Endothelial cell of umbilical vein (primary cell): ENCODE measurements at regions not wholly inside any gene's neighbourhood (a gene's known extent, or its start where the extent isn't known, plus 50 kb on each side); places are given as distances from the start of the nearest gene placed in this dataset.

Experiments used
- BruUV-seq: library from RNA; stranded (reverse); fragments of 400-500 nt; replicated peaks from 2 replicates; lab custom pipeline; 2021; lab: Mats Ljungman, UMichigan
- CTCF ChIA-PET: fragments of 300-600, 350-600 bp; sonication (Branson Sonifier 250); formaldehyde crosslinking; loops from one replicate; lab custom pipeline; 2021; ENCODE audit warnings: antibody characterized with exemption, inconsistent platforms; lab: Charles Lee
- POLR2A ChIA-PET: fragments of 300-600, 350-600 bp; sonication (Branson Sonifier 250); formaldehyde crosslinking; loops from one replicate; lab custom pipeline; 2021; ENCODE audit warnings: antibody characterized with exemption, inconsistent platforms; lab: Charles Lee
- DNase-seq: peaks from one replicate; pipeline ENCODE4 v3.0.0-alpha.2; 2011; ENCODE audit warnings: low read depth, low spot score
- FAIRE-seq: peaks from 2 replicates; lab custom pipeline; 2011; peaks lifted over from hg19 to GRCh38; lab: Jason Lieb, UNC
- H2AFZ ChIP-seq: 2 replicates; pipeline ENCODE4 v1.6.0; 2012; ENCODE audit warnings: low read depth, low read length, control low read depth, inconsistent platforms
- H3K27ac ChIP-seq: 2 replicates; pipeline ENCODE4 v1.5.1; 2011; ENCODE audit warnings: low read depth, mild to moderate bottlenecking, control low read depth, low read length, moderate library complexity; ENCODE audit not compliant: insufficient read depth
- H3K27me3 ChIP-seq, 2 experiments: 2 replicates each; pipeline versions ENCODE4 v1.6.0 to v1.6.1; 2011; ENCODE audit warnings: low read length in 2 of 2, mixed read lengths in 1 of 2; ENCODE audit not compliant: control insufficient read depth in 2 of 2, insufficient read depth in 2 of 2
- H3K36me3 ChIP-seq, 2 experiments: 2 replicates in 1 of 2; 3 replicates in 1 of 2; pipeline ENCODE4 v1.5.1; 2011; ENCODE audit warnings: low read length in 2 of 2, mild to moderate bottlenecking in 1 of 2, moderate library complexity in 1 of 2; ENCODE audit not compliant: control insufficient read depth in 2 of 2, insufficient read depth in 2 of 2; ENCODE audit errors: extremely low read depth in 1 of 2
- H3K4me1 ChIP-seq: 3 replicates; pipeline ENCODE4 v1.5.1; 2011; ENCODE audit warnings: mild to moderate bottlenecking, low read length; ENCODE audit not compliant: control insufficient read depth, insufficient read depth; ENCODE audit errors: extremely low read depth
- H3K4me2 ChIP-seq: 2 replicates; pipeline ENCODE4 v1.6.1; 2011; ENCODE audit warnings: low read length, control low read depth, mixed read lengths; ENCODE audit not compliant: insufficient read depth
- H3K4me3 ChIP-seq, 3 experiments: fragments of 200-600 bp in 1 of 3; sonication (generic), shearing (Covaris generic) in 1 of 3; replicated peaks in 1 of 3; 2 replicates each; pipeline ENCODE4 v1.5.1; 2011 to 2016; ENCODE audit warnings: control low read depth in 3 of 3, low read length in 3 of 3, mild to moderate bottlenecking in 2 of 3, inconsistent platforms in 1 of 3, low read depth in 1 of 3, moderate library complexity in 1 of 3; ENCODE audit not compliant: insufficient read depth in 1 of 3
- H3K79me2 ChIP-seq: 2 replicates; pipeline ENCODE4 v1.6.0; 2012; ENCODE audit warnings: low read length, inconsistent platforms; ENCODE audit not compliant: control insufficient read depth, insufficient read depth
- H3K9ac ChIP-seq: replicated peaks from 2 replicates; pipeline ENCODE3; 2011; ENCODE audit warnings: low read length, control low read depth; ENCODE audit not compliant: insufficient read depth; ENCODE audit errors: extremely low read depth
- H3K9me1 ChIP-seq: replicated peaks from 3 replicates; pipeline ENCODE4 v1.6.0; 2011; ENCODE audit warnings: mild to moderate bottlenecking, low read length; ENCODE audit not compliant: control insufficient read depth, insufficient read depth; ENCODE audit errors: extremely low read depth
- H3K9me3 ChIP-seq: replicated peaks from 2 replicates; pipeline ENCODE4 v1.5.1; 2012; ENCODE audit warnings: low read length, inconsistent platforms; ENCODE audit not compliant: control insufficient read depth, insufficient read depth
- H4K20me1 ChIP-seq: replicated peaks from 2 replicates; pipeline ENCODE3; 2011; ENCODE audit warnings: mild to moderate bottlenecking, low read length; ENCODE audit not compliant: control insufficient read depth, insufficient read depth; ENCODE audit errors: extremely low read depth
- FOS ChIP-seq: IDR thresholded peaks from 2 replicates; pipeline ENCODE4 v1.6.1; 2011; ENCODE audit warnings: mild to moderate bottlenecking, low read length, moderate library complexity, borderline replicate concordance; ENCODE audit not compliant: insufficient read depth
- GATA2 ChIP-seq: IDR thresholded peaks from 2 replicates; pipeline ENCODE4 v1.7.0; 2011; ENCODE audit warnings: low read depth, mild to moderate bottlenecking, moderate library complexity, mixed read lengths, low read length; ENCODE audit not compliant: insufficient read length, insufficient read depth
- JUN ChIP-seq: IDR thresholded peaks from 2 replicates; pipeline ENCODE4 v1.6.1; 2011; ENCODE audit warnings: borderline replicate concordance, low read depth; ENCODE audit not compliant: insufficient read length, insufficient read depth
- MYC ChIP-seq: IDR thresholded peaks from one replicate; pipeline ENCODE4 v1.6.1; 2011; ENCODE audit warnings: mild to moderate bottlenecking, low read depth, low read length
- POLR2A ChIP-seq: IDR thresholded peaks from 2 replicates; pipeline ENCODE4 v1.6.1; 2012; ENCODE audit warnings: low read depth, mild to moderate bottlenecking, control low read depth, low read length
- POLR2AphosphoS5 ChIP-seq: IDR thresholded peaks from 2 replicates; pipeline ENCODE4 v1.6.1; 2012; ENCODE audit warnings: low read depth, mild to moderate bottlenecking, control low read depth, low read length, moderate library complexity; ENCODE audit not compliant: insufficient read depth
- dilution Hi-C: fragments of 300-500 bp; cut with MboI; formaldehyde crosslinking; loops from one replicate; pipeline ENCODE4 v1.15.0; 2019; ENCODE audit warnings: low sequenced_read_pairs; ENCODE audit not compliant: extremely low pct_ligation_motif_present
- intact Hi-C: fragments of 100-400 bp; cut with micrococcal nuclease; formaldehyde crosslinking; loops from one replicate; pipeline ENCODE4 v1.10.0; 2022
- TF ChIP-seq, protein P1 (sequence below): IDR thresholded peaks from 2 replicates; pipeline ENCODE4 v1.6.1; 2011; ENCODE audit not compliant: insufficient read depth, insufficient read length
- TF ChIP-seq, protein P2 (sequence below), 2 donors: IDR thresholded peaks; 1 replicate in 1 of 2; 2 replicates in 1 of 2; pipeline ENCODE4 v1.5.1; 2011; ENCODE audit warnings: low read length in 2 of 2, mild to moderate bottlenecking in 2 of 2, moderate library complexity in 2 of 2, control low read depth in 1 of 2, inconsistent platforms in 1 of 2, low read depth in 1 of 2; ENCODE audit not compliant: insufficient read depth in 1 of 2; ENCODE audit errors: extremely low read depth in 1 of 2

DNA sequence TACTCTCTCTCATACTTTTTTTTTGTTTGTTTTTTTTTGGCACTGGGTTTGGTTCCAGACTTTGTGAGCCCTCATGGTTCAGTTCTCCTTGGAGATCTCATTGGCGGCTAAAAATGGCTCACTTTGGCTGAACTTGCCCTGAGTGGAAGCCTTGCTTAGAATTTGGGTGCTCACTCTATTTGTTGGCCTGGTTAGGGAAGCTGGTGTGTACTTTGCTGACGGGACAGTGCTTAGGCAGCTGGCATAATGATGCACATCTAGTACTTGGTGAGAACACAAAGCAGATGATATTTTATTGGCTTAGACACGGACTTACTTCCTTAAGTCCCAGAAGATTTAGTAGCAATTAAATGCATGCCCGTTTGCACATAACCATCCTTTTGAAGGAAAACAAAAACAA, 66.5 kb upstream of the GRAMD1B start:
- Histone ChIP-seq H3K36me3 (no peaks in the 10 kb centered on the region), H3K9me3 (no peaks in the 10 kb centered on the region), H3K79me2 (no peaks in the 10 kb centered on the region), H3K4me2 (no peak overlapping the region), H3K9ac (no peak overlapping the region), H3K4me3 (no peak overlapping the region), H3K9me1 (no peaks in the 10 kb centered on the region), H4K20me1 (no peaks in the 10 kb centered on the region), H2AFZ (no peak overlapping the region), H3K27me3 (peaks cover 18 to 24% of the 10 kb centered on the region in 2 experiments), H3K27ac (no peak overlapping the region), H3K4me1 (no peaks in the 10 kb centered on the region)
- no peak for DNase-seq
- TF ChIP-seq POLR2A = no peak
- TF ChIP-seq GATA2 = no peak
- TF ChIP-seq POLR2AphosphoS5 = no peak
- no peak for TF ChIP-seq FOS
- TF ChIP-seq MYC = no peak
- intact Hi-C loops = no loop called here
- BruUV-seq = no TSS peak
- POLR2A ChIA-PET = no interaction called here
- dilution Hi-C loops = no loop called here
- CTCF ChIA-PET = no interaction called here
- FAIRE-seq = no peak

DNA sequence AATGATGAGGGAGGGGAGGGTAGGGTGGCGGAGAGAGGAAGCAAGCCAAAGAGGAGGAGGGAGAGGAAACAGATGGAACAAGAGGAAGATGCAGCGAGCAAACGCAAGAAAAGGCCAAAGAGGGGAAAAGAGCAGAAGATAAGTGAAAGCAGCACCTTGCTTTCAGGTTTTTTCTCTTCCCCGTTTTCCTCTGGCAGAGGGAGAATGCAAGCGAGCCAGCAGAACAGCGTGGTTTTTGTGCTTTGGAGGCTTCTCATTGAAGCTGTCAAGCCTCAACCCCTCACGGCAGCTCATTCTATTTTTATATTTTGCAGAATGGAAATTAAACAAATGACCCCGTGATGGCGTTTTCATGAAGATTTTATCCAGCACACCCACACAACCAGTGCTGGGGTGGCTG, 67.1 kb upstream of the GRAMD1B start:
- H3K4me2 ChIP-seq = no peak overlapping the region
- BruUV-seq = no TSS peak

More for the DNA sequence above, 67.1 kb upstream of the GRAMD1B start:
- Histone ChIP-seq H3K27ac (no peak overlapping the region), H3K9me3 (no peaks in the 10 kb centered on the region), H3K4me3 (no peak overlapping the region), H3K27me3 (peaks cover 24 to 28% of the 10 kb centered on the region in 2 experiments), H3K4me1 (no peaks in the 10 kb centered on the region), H3K9me1 (no peaks in the 10 kb centered on the region), H4K20me1 (no peaks in the 10 kb centered on the region), H3K36me3 (no peaks in the 10 kb centered on the region), H3K79me2 (no peaks in the 10 kb centered on the region), H3K9ac (no peak overlapping the region), H2AFZ (no peak overlapping the region)
- DNase-seq (no peak), FAIRE-seq (no peak)
- ChIA-PET CTCF (no interaction called here), POLR2A (no interaction called here)
- intact Hi-C loops = no loop called here
- dilution Hi-C loops = no loop called here
- TF ChIP-seq MYC = no peak
- TF ChIP-seq GATA2 = no peak
- TF ChIP-seq JUN = no peak
- TF ChIP-seq, protein P1, sequence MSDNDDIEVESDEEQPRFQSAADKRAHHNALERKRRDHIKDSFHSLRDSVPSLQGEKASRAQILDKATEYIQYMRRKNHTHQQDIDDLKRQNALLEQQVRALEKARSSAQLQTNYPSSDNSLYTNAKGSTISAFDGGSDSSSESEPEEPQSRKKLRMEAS = no peak
- TF ChIP-seq POLR2A = no peak
- TF ChIP-seq, protein P2, sequence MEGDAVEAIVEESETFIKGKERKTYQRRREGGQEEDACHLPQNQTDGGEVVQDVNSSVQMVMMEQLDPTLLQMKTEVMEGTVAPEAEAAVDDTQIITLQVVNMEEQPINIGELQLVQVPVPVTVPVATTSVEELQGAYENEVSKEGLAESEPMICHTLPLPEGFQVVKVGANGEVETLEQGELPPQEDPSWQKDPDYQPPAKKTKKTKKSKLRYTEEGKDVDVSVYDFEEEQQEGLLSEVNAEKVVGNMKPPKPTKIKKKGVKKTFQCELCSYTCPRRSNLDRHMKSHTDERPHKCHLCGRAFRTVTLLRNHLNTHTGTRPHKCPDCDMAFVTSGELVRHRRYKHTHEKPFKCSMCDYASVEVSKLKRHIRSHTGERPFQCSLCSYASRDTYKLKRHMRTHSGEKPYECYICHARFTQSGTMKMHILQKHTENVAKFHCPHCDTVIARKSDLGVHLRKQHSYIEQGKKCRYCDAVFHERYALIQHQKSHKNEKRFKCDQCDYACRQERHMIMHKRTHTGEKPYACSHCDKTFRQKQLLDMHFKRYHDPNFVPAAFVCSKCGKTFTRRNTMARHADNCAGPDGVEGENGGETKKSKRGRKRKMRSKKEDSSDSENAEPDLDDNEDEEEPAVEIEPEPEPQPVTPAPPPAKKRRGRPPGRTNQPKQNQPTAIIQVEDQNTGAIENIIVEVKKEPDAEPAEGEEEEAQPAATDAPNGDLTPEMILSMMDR (IDR thresholded peaks at IDR 0.05; ENCODE audit: extremely low read depth in 1 of 2, insufficient read depth in 1 of 2, low read depth in 1 of 2, low read length in 2 of 2) = no peak
